H1 (cell line): ENCODE measurements at regions not wholly inside any gene's neighbourhood (a gene's known extent, or its start where the extent isn't known, plus 50 kb on each side); places are given as distances from the start of the nearest gene placed in this dataset. TPM values are rescaled to one million over a fixed set of nuclear protein-coding genes. Genes with fewer than 3 reads are reported as not detected.
"Not testable (repeated sequence)": the region's sequence is repeated elsewhere in the genome, so short reads cannot be mapped to it uniquely, and the experiment has no call there.

ENCODE experiments used
- CTCF ChIA-PET: fragments of 300-600 bp; sonication (Branson Sonifier 250); formaldehyde crosslinking; loops from one replicate; lab custom pipeline; 2021; ENCODE audit not compliant: partially characterized antibody; lab: Charles Lee
- POLR2A ChIA-PET: fragments of 300-600 bp; sonication (Branson Sonifier 250); formaldehyde crosslinking; loops from one replicate; lab custom pipeline; 2021; ENCODE audit warnings: inconsistent platforms; ENCODE audit not compliant: partially characterized antibody; lab: Charles Lee
- DNase-seq, 2 experiments: peaks; one replicate each; pipeline versions ENCODE4 v3.0.0 to v3.0.0-alpha.2; 2010 to 2022; ENCODE audit warnings: low spot score in 2 of 2, low read depth in 1 of 2, mixed read lengths in 1 of 2
- FAIRE-seq: peaks from 2 replicates; lab custom pipeline; 2011; peaks lifted over from hg19 to GRCh38; lab: Jason Lieb, UNC
- H2AFZ ChIP-seq: 2 replicates; pipeline ENCODE4 v1.8.1; 2012; ENCODE audit warnings: low read length, inconsistent platforms
- H2AK5ac ChIP-seq: 2 replicates; pipeline ENCODE4 v1.6.1; 2013; ENCODE audit warnings: low read depth, low read length
- H2BK120ac ChIP-seq: replicated peaks from 2 replicates; pipeline ENCODE3; 2013; ENCODE audit warnings: low read depth, low read length, inconsistent platforms
- H2BK12ac ChIP-seq: 2 replicates; pipeline ENCODE4 v1.6.1; 2013; ENCODE audit warnings: low read depth, low read length
- H2BK15ac ChIP-seq: 2 replicates; pipeline ENCODE4 v1.6.1; 2013; ENCODE audit warnings: low read length
- H2BK20ac ChIP-seq: 2 replicates; pipeline ENCODE4 v1.6.1; 2013; ENCODE audit warnings: low read length
- H2BK5ac ChIP-seq: 2 replicates; pipeline ENCODE4 v1.6.1; 2013; ENCODE audit warnings: low read depth, low read length
- H3K14ac ChIP-seq: 2 replicates; pipeline ENCODE4 v1.6.1; 2013; ENCODE audit warnings: inconsistent platforms; ENCODE audit not compliant: insufficient read length
- H3K18ac ChIP-seq: 2 replicates; pipeline ENCODE4 v1.6.1; 2013; ENCODE audit warnings: low read length; ENCODE audit errors: extremely low read depth
- H3K23ac ChIP-seq: 2 replicates; pipeline ENCODE4 v1.6.1; 2013; ENCODE audit warnings: inconsistent platforms; ENCODE audit not compliant: insufficient read length
- H3K23me2 ChIP-seq: 2 replicates; pipeline ENCODE4 v1.6.1; 2013; ENCODE audit warnings: low read depth, low read length
- H3K27ac ChIP-seq: 2 replicates; pipeline ENCODE4 v1.6.1; 2011; ENCODE audit warnings: low read depth, low read length, inconsistent platforms
- H3K27me3 ChIP-seq, 4 experiments: replicated peaks in 1 of 4; 1 replicate in 1 of 4; 2 replicates in 3 of 4; pipeline versions ENCODE4 v1.6.1 to v1.8.1; 2011 to 2013; ENCODE audit warnings: low read length in 3 of 4, mild to moderate bottlenecking in 3 of 4, inconsistent platforms in 2 of 4, mixed read lengths in 2 of 4, moderate library complexity in 1 of 4; ENCODE audit not compliant: control insufficient read depth in 3 of 4, insufficient read depth in 3 of 4; ENCODE audit errors: extremely low read depth in 1 of 4
- H3K36me3 ChIP-seq, 4 experiments: 2 replicates each; pipeline versions ENCODE4 v1.6.1 to v1.8.1; 2011 to 2013; ENCODE audit warnings: mild to moderate bottlenecking in 4 of 4, low read length in 3 of 4, moderate library complexity in 2 of 4, control low read depth in 1 of 4, inconsistent platforms in 1 of 4; ENCODE audit not compliant: insufficient read depth in 4 of 4, control insufficient read depth in 2 of 4
- H3K4ac ChIP-seq: replicated peaks from 2 replicates; pipeline ENCODE3; 2013; ENCODE audit warnings: low read length, low read depth, mixed read lengths, inconsistent platforms; ENCODE audit not compliant: insufficient read length
- H3K4me1 ChIP-seq, 4 experiments: replicated peaks in 1 of 4; 1 replicate in 1 of 4; 2 replicates in 3 of 4; pipeline versions ENCODE4 v1.6.1 to v1.8.1; 2011 to 2013; ENCODE audit warnings: low read length in 3 of 4, inconsistent platforms in 2 of 4, mixed read lengths in 1 of 4; ENCODE audit not compliant: insufficient read depth in 4 of 4, control insufficient read depth in 3 of 4
- H3K4me2 ChIP-seq, 2 experiments: 2 replicates each; pipeline versions ENCODE4 v1.6.1 to v1.8.1; 2011 to 2013; ENCODE audit warnings: low read depth in 2 of 2, low read length in 2 of 2, control low read depth in 1 of 2, inconsistent platforms in 1 of 2, mild to moderate bottlenecking in 1 of 2; ENCODE audit not compliant: insufficient read depth in 1 of 2
- H3K4me3 ChIP-seq, 4 experiments: fragments of 200-600, 300-600 bp in 1 of 4; sonication (generic), shearing (Covaris generic), sonication (Bioruptor Twin) in 1 of 4; 2 replicates each; pipeline versions ENCODE4 v1.5.1 to v1.8.1; 2011 to 2016; ENCODE audit warnings: low read length in 4 of 4, low read depth in 3 of 4, control low read depth in 2 of 4, inconsistent platforms in 2 of 4, mild to moderate bottlenecking in 2 of 4, mixed read lengths in 1 of 4, moderate library complexity in 1 of 4; ENCODE audit not compliant: insufficient read depth in 2 of 4; ENCODE audit errors: extremely low read depth in 1 of 4
- H3K56ac ChIP-seq: replicated peaks from 2 replicates; pipeline ENCODE3; 2013; ENCODE audit warnings: low read depth, mild to moderate bottlenecking, mixed read lengths, low read length, inconsistent platforms; ENCODE audit not compliant: insufficient read length
- H3K79me1 ChIP-seq: 2 replicates; pipeline ENCODE4 v1.6.1; 2013; ENCODE audit warnings: low read depth, low read length, control low read depth
- H3K79me2 ChIP-seq, 2 experiments: 2 replicates each; pipeline versions ENCODE4 v1.6.1 to v1.8.1; 2012 to 2013; ENCODE audit warnings: low read length in 2 of 2, mild to moderate bottlenecking in 2 of 2, inconsistent platforms in 1 of 2; ENCODE audit not compliant: insufficient read depth in 2 of 2, control insufficient read depth in 1 of 2
- H3K9ac ChIP-seq, 4 experiments: replicated peaks in 1 of 4; 1 replicate in 1 of 4; 2 replicates in 3 of 4; pipeline versions ENCODE4 v1.6.1 to v1.8.1; 2011 to 2013; ENCODE audit warnings: low read depth in 3 of 4, low read length in 3 of 4, control low read depth in 2 of 4, mild to moderate bottlenecking in 2 of 4, moderate library complexity in 2 of 4, inconsistent platforms in 1 of 4; ENCODE audit errors: extremely low read depth in 1 of 4
- H3K9me3 ChIP-seq, 2 experiments: 2 replicates each; pipeline versions ENCODE4 v1.6.1 to v1.8.1; 2012 to 2013; ENCODE audit warnings: mild to moderate bottlenecking in 2 of 2, moderate library complexity in 2 of 2, control low read depth in 1 of 2, inconsistent platforms in 1 of 2, low read depth in 1 of 2, low read length in 1 of 2, mixed read lengths in 1 of 2; ENCODE audit not compliant: insufficient read depth in 2 of 2
- H4K20me1 ChIP-seq, 2 experiments: replicated peaks in 1 of 2; 2 replicates each; pipeline versions ENCODE3 to v1.8.1; 2011 to 2013; ENCODE audit warnings: inconsistent platforms in 2 of 2, low read length in 2 of 2, mild to moderate bottlenecking in 1 of 2; ENCODE audit not compliant: insufficient read depth in 2 of 2, control insufficient read depth in 1 of 2
- H4K5ac ChIP-seq: 2 replicates; pipeline ENCODE4 v1.6.1; 2013; ENCODE audit warnings: low read length, low read depth, mixed read lengths, inconsistent platforms; ENCODE audit not compliant: insufficient read length
- H4K8ac ChIP-seq: 2 replicates; pipeline ENCODE4 v1.8.0; 2013; ENCODE audit warnings: mild to moderate bottlenecking, moderate library complexity, low read length, inconsistent platforms; ENCODE audit not compliant: insufficient read depth; ENCODE audit errors: extremely low read depth
- H4K91ac ChIP-seq: replicated peaks from 2 replicates; pipeline ENCODE3; 2013; ENCODE audit warnings: low read length, mixed read lengths, inconsistent platforms; ENCODE audit not compliant: insufficient read length
- WGBS, 2 experiments: shearing (Covaris generic) in 1 of 2; methylation state at CpG; one replicate each; pipeline versions ENCODE4 v1.1.6 to v1.1.7; 2013 to 2015; ENCODE audit warnings: low lambda C conversion rate in 2 of 2, mixed read lengths in 2 of 2, inconsistent platforms in 1 of 2, low coverage in 1 of 2, missing lambda C conversion rate in 1 of 2; ENCODE audit not compliant: insufficient replicate concordance in 2 of 2, insufficient coverage in 1 of 2, insufficient read length in 1 of 2; ENCODE audit errors: extremely low coverage in 1 of 2, missing lambda C conversion rate in 1 of 2; 5-methylcytosine and 5-hydroxymethylcytosine counted together
- microRNA counts: library from miRNA; unstranded; fragments of <30 nt; microRNA quantifications from one replicate; lab custom pipeline; 2015
- microRNA-seq, 2 experiments: library from miRNA; unstranded; fragments of <30 nt; microRNA quantifications; one replicate each; pipeline versions ENCODE4 to v1.2.0, GENCODE V29; 2016 to 2020; ENCODE audit warnings: borderline microRNAs expressed in 2 of 2, borderline number of aligned reads in 2 of 2, borderline replicate concordance in 1 of 2
- small RNA-seq: library from polyadenylated mRNA; stranded (forward); fragments of <200 nt; extraction: miRNeasy Mini kit (QIAGEN cat#:217004); gene quantifications from one replicate; pipeline ENCODE3, GENCODE V24; 2013; ENCODE audit not compliant: insufficient read depth

- H3K23ac ChIP-seq, H2AK5ac ChIP-seq, H3K79me1 ChIP-seq, H3K79me2 ChIP-seq, H3K4ac ChIP-seq, H3K4me1 ChIP-seq, H4K20me1 ChIP-seq, H3K14ac ChIP-seq, H3K18ac ChIP-seq, POLR2A ChIA-PET, H3K23me2 ChIP-seq, H3K56ac ChIP-seq, H3K9me3 ChIP-seq, H2BK12ac ChIP-seq, H3K4me3 ChIP-seq, CTCF ChIA-PET, H2BK5ac ChIP-seq, H2BK20ac ChIP-seq, H4K5ac ChIP-seq, H4K8ac ChIP-seq, H3K9ac ChIP-seq, H2BK15ac ChIP-seq, H2BK120ac ChIP-seq, H3K27ac ChIP-seq, DNase-seq, H3K27me3 ChIP-seq, H2AFZ ChIP-seq, H4K91ac ChIP-seq, FAIRE-seq, H3K36me3 ChIP-seq, H3K4me2 ChIP-seq: not testable (repeated sequence)
- 94% methylated on average over 24 of the region's 25 CpGs; no CpG with 5 or more reads in 1 of the 2 experiments for WGBS, 2 experiments
Measured at GRCh38 chr6:71832110-71832764, 54.1 kb upstream of the RIMS1 start.

MicroRNA genes in the stretch of these regions (microRNA counts, 767-probe panel; counts per million panel counts)
- 879 counts per million, percentile 95 among the panel's probes with 10 or more counts for microRNA hsa-miR-30a-5p (lab: Ali Mortazavi, UCI)

Small RNA genes in the stretch of these regions (microRNA-seq; reads per million reads assigned to microRNA genes)
- gene MIR30A (116 to 195 reads per million in 2 experiments), gene MIR30C2 (1.8 to 2.6 reads per million in 2 experiments)

Small RNA genes in the stretch of these regions (small RNA-seq; reads per million reads assigned to genes)
- gene MIR30A (4,062 reads per million, percentile 100 among the genes with 10 or more reads in this experiment), gene MIR30C2 (28.0 reads per million, percentile 94 among the genes with 10 or more reads in this experiment), gene RNU4-66P (not detected)
